BE2C (cell line): ENCODE measurements at regions not wholly inside any gene's neighbourhood (a gene's known extent, or its start where the extent isn't known, plus 50 kb on each side); places are given as distances from the start of the nearest gene placed in this dataset.
A peak's percentile ranks its signal among the peaks of the same experiment; 100 is the strongest.
"Not testable (repeated sequence)": the region's sequence is repeated elsewhere in the genome, so short reads cannot be mapped to it uniquely, and the experiment has no call there.

Experiments used
- DNase-seq: peaks from one replicate; pipeline ENCODE4 v3.0.0-alpha.2; 2020
- H3K27me3 ChIP-seq: fragments of 250-450 bp; sonication (Bioruptor Pico); 2 replicates; pipeline ENCODE4 v1.5.1; 2020; ENCODE audit warnings: mild to moderate bottlenecking
- H3K36me3 ChIP-seq: fragments of 250-450 bp; sonication (Bioruptor Pico); 2 replicates; pipeline ENCODE4 v1.5.1; 2020; ENCODE audit warnings: mild to moderate bottlenecking
- H3K4me1 ChIP-seq: fragments of 250-450 bp; sonication (Bioruptor Pico); 2 replicates; pipeline ENCODE4 v1.5.1; 2020
- H3K4me3 ChIP-seq: 2 replicates; pipeline ENCODE4 v1.5.1; 2011; ENCODE audit warnings: low read depth, low read length
- H3K9me3 ChIP-seq: fragments of 250-450 bp; sonication (Bioruptor Pico); 2 replicates; pipeline ENCODE4 v1.5.1; 2020
- TF ChIP-seq, protein P1 (sequence below): IDR thresholded peaks from 2 replicates; pipeline ENCODE4 v1.5.1; 2012; ENCODE audit warnings: mild to moderate bottlenecking, low read depth, low read length

DNA sequence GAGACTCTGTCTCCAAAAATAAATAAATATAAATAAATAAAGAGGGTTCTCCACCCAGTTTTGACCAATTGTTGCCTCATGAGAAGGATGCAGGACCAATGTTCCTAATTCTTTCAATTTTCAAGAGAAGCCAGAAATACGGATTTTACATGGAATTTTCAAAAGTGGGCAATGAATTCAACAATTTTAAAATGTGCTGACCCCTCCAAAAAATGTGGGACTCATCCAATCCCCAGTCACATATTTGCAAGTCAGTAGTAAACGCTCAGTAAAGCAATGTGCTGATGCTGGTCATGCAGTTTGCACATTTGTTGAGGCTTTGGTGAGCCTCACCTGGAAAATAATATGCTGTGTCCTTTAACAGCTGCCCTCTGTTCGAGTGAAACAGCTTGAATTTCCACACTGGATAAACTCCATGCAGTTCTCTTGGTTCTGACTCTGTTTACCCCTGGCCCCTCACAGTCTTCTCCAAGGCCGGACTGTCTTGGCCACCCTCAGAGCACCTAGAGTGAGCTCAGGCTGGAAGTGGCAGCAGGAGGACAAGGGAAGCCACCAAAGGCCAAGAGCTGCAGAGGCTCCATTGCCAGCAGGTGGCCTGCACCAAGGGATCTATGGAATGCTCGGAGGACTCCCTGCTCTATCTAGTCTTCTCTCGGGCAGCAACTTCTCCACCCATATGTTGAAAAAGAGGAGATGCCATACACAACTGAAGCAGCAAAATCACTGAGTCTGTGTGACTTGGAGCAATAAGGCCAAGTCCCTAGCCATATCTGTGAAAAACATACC lies 246.8 kb downstream of the UACA start:
- no peak for DNase-seq
- H3K27me3 ChIP-seq: no peaks in the 10 kb centered on the region
- no peak overlapping the region for H3K4me3 ChIP-seq
- TF ChIP-seq, protein P1, sequence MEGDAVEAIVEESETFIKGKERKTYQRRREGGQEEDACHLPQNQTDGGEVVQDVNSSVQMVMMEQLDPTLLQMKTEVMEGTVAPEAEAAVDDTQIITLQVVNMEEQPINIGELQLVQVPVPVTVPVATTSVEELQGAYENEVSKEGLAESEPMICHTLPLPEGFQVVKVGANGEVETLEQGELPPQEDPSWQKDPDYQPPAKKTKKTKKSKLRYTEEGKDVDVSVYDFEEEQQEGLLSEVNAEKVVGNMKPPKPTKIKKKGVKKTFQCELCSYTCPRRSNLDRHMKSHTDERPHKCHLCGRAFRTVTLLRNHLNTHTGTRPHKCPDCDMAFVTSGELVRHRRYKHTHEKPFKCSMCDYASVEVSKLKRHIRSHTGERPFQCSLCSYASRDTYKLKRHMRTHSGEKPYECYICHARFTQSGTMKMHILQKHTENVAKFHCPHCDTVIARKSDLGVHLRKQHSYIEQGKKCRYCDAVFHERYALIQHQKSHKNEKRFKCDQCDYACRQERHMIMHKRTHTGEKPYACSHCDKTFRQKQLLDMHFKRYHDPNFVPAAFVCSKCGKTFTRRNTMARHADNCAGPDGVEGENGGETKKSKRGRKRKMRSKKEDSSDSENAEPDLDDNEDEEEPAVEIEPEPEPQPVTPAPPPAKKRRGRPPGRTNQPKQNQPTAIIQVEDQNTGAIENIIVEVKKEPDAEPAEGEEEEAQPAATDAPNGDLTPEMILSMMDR: peak; percentile 18; the same call in 1 of the 2 replicates
- no peaks in the 10 kb centered on the region for H3K9me3 ChIP-seq
- H3K4me1 ChIP-seq: 0 out of 2 replicates have a peak, but pooled peaks cover 9% of the 10 kb centered on the region
- no peaks in the 10 kb centered on the region for H3K36me3 ChIP-seq

DNA sequence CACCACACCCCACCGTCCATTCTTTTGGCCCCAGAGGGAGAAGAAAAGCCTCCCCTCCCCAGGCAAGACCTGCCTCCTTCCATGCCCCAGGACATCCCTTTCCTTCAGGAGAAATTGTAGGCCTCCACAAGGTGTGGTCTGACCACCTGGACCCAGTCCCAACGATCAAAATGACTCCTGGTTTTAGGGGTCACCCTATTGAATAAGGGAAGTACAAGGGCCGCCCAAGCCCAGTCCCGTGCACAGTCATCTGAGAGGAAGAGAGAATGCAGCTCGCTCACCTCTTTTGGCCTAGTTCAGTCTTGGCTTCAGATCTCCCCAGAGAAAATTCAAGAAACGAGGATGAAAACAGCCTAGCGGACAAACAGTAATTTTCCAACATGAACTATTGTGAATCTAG lies 249.1 kb downstream of the UACA start:
- TF ChIP-seq, protein P1: no peak
- Histone ChIP-seq H3K27me3 (no peaks in the 10 kb centered on the region), H3K36me3 (no peaks in the 10 kb centered on the region), H3K4me3 (no peak overlapping the region), H3K9me3 (0 out of 2 replicates have a peak, but pooled peaks cover 6% of the 10 kb centered on the region), H3K4me1 (0 out of 2 replicates have a peak, but pooled peaks cover 9% of the 10 kb centered on the region)
- no peak for DNase-seq

DNA sequence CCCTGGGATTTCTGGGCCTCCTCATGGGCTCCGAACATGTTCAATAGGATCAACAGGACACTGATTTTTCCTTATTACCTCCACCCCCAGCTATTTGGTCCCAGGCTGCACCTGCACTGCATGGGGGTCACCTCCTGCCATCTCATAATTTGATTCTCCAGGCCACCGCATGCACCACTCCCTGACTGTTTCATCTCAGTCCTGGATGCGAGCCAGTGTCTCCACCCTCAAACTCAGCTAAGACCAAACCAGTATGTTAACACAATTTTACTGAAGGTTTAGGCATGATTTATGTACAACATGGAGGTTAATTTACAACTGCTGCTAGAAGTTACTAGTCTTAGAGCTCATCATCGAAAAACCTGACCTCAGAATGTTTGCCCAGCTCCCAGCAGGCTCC lies 249.5 kb downstream of the UACA start:
- H3K27me3 ChIP-seq: no peaks in the 10 kb centered on the region
- no peak for DNase-seq
- 0 out of 2 replicates have a peak, but pooled peaks cover 7% of the 10 kb centered on the region for H3K9me3 ChIP-seq
- no peaks in the 10 kb centered on the region for H3K36me3 ChIP-seq
- no peak overlapping the region for H3K4me3 ChIP-seq
- TF ChIP-seq, protein P1: no peak
- H3K4me1 ChIP-seq: 0 out of 2 replicates have a peak, but pooled peaks cover 9% of the 10 kb centered on the region

DNA sequence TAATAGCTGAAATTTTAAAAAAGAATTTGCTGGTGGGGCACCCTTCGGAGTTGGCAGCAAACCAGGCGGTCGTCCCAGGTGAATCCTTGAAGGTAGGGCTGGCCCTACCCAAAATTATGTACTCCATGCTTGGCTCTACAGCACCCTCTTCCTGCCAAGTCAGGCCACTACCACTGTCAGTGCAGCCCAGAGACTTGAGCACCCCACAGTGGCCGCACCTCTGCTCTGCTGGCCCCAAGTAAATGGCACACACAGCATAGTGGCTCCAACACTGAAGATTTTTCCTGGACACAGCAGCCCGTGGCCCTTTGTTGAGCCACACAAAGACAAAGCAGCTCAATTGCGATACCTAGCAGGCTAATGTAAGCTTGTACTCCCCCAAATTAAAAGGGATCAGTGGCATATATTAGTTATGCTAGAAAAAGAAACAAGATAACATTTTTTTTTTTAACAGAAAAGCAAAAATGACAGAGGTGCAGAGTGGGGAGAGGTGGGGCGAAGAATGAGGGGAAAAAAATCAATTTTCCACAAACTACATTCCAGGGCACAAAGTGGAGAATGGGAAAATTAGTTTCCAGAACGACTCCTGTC lies 250.5 kb downstream of the UACA start:
- DNase-seq: peak; percentile 57
- no peaks in the 10 kb centered on the region for H3K27me3 ChIP-seq
- 0 out of 2 replicates have a peak, but pooled peaks cover 11% of the 10 kb centered on the region for H3K9me3 ChIP-seq
- H3K4me3 ChIP-seq: no peak overlapping the region
- TF ChIP-seq, protein P1: peak; percentile 89
- no peaks in the 10 kb centered on the region for H3K36me3 ChIP-seq
- H3K4me1 ChIP-seq: 0 out of 2 replicates have a peak, but pooled peaks cover 9% of the 10 kb centered on the region

DNA sequence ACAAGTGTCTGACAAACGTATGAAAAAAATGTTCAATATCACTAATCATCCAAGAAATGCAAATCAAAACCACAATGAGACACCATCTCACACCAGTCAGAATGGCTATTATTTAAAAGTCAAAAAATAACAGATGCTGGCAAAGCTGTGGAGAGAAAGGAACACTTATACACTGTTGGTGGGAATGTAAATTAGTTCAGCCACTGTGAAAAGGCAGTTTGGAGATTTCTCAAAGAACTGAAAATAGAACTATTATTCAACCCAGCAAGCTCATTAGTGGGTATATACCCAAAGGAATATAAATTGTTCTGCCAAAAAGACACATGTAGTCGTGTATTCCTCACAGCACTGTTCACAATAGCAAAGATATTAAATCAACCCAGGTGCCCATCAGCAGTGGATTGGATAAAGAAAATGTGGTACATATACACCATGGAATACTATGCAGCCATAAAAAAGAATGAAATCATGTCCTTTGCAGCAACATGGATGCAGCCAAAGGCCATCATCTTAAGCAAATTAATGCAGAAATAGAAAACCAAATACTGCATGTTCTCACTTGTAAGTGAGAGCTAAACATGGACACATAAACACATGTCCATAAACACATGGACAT lies 251.3 kb downstream of the UACA start:
- not testable (repeated sequence) for H3K4me1 ChIP-seq, DNase-seq, H3K27me3 ChIP-seq, H3K36me3 ChIP-seq, H3K4me3 ChIP-seq
- H3K9me3 ChIP-seq: 0 out of 2 replicates have a peak, but pooled peaks cover 11% of the 10 kb centered on the region

DNA sequence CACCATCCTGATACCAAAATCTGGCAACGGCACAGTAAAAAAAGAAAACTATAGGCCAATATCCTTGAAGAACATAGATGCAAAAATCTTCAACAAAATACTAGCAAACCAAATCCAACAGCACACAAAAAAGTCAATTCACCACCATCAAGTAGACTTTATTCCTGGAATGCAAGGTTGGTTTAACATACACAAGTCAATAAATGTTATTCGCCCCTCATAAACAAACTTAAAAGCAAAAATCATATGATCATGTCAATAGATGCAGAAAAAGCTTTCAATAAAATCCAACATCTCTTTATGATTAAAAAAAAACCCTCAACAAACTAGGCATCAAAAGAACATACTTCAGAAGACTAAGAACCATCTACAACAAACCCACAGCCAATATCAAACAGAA lies 252.9 kb downstream of the UACA start:
- no peak for DNase-seq
- peaks cover 16% of the 10 kb centered on the region for H3K4me1 ChIP-seq
- no peaks in the 10 kb centered on the region for H3K36me3 ChIP-seq
- TF ChIP-seq, protein P1: no peak
- H3K4me3 ChIP-seq: no peak overlapping the region
- 0 out of 2 replicates have a peak, but pooled peaks cover 11% of the 10 kb centered on the region for H3K9me3 ChIP-seq
- H3K27me3 ChIP-seq: no peaks in the 10 kb centered on the region
